ENCODE measurements at regions not wholly inside any gene's neighbourhood (a gene's known extent, or its start where the extent isn't known, plus 50 kb on each side); places are given as distances from the start of the nearest gene placed in this dataset.

- H3K27me3 Mint-ChIP-seq (ENCODE audit: insufficient read depth, low read depth, poor library complexity), result peaks cover 7% of the 10 kb centered on the region
- H3K9me3 Mint-ChIP-seq, result no peaks in the 10 kb centered on the region; the same call in 2 of the 3 replicates
- H3K4me3 ChIP-seq, result no peak overlapping the region
Measured at GRCh38 chr16:59351305-59351903, 617.3 kb upstream of the GOT2 start.

More at GRCh38 chr16:59351305-59351903, 617.3 kb upstream of the GOT2 start:
- no peak overlapping the region for H3K4me2 ChIP-seq
- H3F3A ChIP-seq (replicated peaks; ENCODE audit: low read depth), result no peaks in the 10 kb centered on the region
- no peak for ATAC-seq
- no peak for TF ChIP-seq STAT1 (IDR thresholded peaks at IDR 0.05; ENCODE audit: unreplicated experiment)
- no peak for TF ChIP-seq JUNB (IDR thresholded peaks at IDR 0.05; ENCODE audit: unreplicated experiment)
- no peak for TF ChIP-seq ZNF114 (CRISPR knock-in tag; IDR thresholded peaks at IDR 0.05)
- TF ChIP-seq EZH2 (IDR thresholded peaks at IDR 0.05; ENCODE audit: low read depth, unreplicated experiment), result no peak
- TF ChIP-seq ETS1 (IDR thresholded peaks at IDR 0.05), result no peak
- no peak for TF ChIP-seq REST (IDR thresholded peaks at IDR 0.05; ENCODE audit: unreplicated experiment)
- TF ChIP-seq, protein P1, sequence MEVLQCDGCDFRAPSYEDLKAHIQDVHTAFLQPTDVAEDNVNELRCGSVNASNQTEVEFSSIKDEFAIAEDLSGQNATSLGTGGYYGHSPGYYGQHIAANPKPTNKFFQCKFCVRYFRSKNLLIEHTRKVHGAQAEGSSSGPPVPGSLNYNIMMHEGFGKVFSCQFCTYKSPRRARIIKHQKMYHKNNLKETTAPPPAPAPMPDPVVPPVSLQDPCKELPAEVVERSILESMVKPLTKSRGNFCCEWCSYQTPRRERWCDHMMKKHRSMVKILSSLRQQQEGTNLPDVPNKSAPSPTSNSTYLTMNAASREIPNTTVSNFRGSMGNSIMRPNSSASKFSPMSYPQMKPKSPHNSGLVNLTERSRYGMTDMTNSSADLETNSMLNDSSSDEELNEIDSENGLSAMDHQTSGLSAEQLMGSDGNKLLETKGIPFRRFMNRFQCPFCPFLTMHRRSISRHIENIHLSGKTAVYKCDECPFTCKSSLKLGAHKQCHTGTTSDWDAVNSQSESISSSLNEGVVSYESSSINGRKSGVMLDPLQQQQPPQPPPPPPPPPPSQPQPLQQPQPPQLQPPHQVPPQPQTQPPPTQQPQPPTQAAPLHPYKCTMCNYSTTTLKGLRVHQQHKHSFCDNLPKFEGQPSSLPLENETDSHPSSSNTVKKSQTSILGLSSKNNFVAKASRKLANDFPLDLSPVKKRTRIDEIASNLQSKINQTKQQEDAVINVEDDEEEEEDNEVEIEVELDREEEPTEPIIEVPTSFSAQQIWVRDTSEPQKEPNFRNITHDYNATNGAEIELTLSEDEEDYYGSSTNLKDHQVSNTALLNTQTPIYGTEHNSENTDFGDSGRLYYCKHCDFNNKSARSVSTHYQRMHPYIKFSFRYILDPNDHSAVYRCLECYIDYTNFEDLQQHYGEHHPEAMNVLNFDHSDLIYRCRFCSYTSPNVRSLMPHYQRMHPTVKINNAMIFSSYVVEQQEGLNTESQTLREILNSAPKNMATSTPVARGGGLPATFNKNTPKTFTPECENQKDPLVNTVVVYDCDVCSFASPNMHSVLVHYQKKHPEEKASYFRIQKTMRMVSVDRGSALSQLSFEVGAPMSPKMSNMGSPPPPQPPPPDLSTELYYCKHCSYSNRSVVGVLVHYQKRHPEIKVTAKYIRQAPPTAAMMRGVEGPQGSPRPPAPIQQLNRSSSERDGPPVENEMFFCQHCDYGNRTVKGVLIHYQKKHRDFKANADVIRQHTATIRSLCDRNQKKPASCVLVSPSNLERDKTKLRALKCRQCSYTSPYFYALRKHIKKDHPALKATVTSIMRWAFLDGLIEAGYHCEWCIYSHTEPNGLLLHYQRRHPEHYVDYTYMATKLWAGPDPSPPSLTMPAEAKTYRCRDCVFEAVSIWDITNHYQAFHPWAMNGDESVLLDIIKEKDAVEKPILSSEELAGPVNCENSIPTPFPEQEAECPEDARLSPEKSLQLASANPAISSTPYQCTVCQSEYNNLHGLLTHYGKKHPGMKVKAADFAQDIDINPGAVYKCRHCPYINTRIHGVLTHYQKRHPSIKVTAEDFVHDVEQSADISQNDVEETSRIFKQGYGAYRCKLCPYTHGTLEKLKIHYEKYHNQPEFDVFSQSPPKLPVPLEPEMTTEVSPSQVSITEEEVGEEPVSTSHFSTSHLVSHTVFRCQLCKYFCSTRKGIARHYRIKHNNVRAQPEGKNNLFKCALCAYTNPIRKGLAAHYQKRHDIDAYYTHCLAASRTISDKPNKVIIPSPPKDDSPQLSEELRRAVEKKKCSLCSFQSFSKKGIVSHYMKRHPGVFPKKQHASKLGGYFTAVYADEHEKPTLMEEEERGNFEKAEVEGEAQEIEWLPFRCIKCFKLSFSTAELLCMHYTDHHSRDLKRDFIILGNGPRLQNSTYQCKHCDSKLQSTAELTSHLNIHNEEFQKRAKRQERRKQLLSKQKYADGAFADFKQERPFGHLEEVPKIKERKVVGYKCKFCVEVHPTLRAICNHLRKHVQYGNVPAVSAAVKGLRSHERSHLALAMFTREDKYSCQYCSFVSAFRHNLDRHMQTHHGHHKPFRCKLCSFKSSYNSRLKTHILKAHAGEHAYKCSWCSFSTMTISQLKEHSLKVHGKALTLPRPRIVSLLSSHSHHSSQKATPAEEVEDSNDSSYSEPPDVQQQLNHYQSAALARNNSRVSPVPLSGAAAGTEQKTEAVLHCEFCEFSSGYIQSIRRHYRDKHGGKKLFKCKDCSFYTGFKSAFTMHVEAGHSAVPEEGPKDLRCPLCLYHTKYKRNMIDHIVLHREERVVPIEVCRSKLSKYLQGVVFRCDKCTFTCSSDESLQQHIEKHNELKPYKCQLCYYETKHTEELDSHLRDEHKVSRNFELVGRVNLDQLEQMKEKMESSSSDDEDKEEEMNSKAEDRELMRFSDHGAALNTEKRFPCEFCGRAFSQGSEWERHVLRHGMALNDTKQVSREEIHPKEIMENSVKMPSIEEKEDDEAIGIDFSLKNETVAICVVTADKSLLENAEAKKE (CRISPR knock-in tag; IDR thresholded peaks at IDR 0.05), result no peak
- no peak for TF ChIP-seq NANOG (IDR thresholded peaks at IDR 0.05; ENCODE audit: borderline replicate concordance)
- no peak for TF ChIP-seq POLR2AphosphoS5 (IDR thresholded peaks at IDR 0.05; ENCODE audit: low read depth)
- TF ChIP-seq CREB1 (CRISPR knock-in tag; IDR thresholded peaks at IDR 0.05; ENCODE audit: low read depth), result no peak
- no peak for TF ChIP-seq EZH2phosphoT487 (IDR thresholded peaks at IDR 0.05; ENCODE audit: unreplicated experiment)
- no peak for TF ChIP-seq CTCF (conservative IDR thresholded peaks at IDR 0.05; ENCODE audit: low read depth in 2 of 2)
- no peak for TF ChIP-seq ZNF331 (CRISPR knock-in tag; IDR thresholded peaks at IDR 0.05; ENCODE audit: low read depth)
- no peaks in the 10 kb centered on the region for H4K20me1 ChIP-seq (replicated peaks; ENCODE audit: insufficient read depth)
- no peaks in the 10 kb centered on the region for H3K9me2 ChIP-seq (ENCODE audit: insufficient read depth)
- peaks cover 15% of the 10 kb centered on the region for H3K4me1 Mint-ChIP-seq
- H3K4me3 Mint-ChIP-seq, result no peak overlapping the region
- no peak overlapping the region for H2AFZ ChIP-seq
- no peak overlapping the region for H3K27ac Mint-ChIP-seq
- no peaks in the 10 kb centered on the region for H3K79me2 ChIP-seq (replicated peaks; ENCODE audit: insufficient read depth)
- peaks cover 15% of the 10 kb centered on the region for H3K4me1 ChIP-seq (ENCODE audit: insufficient read depth)
- no peaks in the 10 kb centered on the region for H3K36me3 Mint-ChIP-seq (ENCODE audit: low read depth)
- H3K27ac ChIP-seq (ENCODE audit: low read depth), result no peak overlapping the region
- H3K27me3 ChIP-seq (ENCODE audit: insufficient read depth), result peaks cover 11% of the 10 kb centered on the region; the same call in 1 of the 2 replicates
- H3K36me3 ChIP-seq (ENCODE audit: insufficient read depth), result no peaks in the 10 kb centered on the region
- no peak for DNase-seq (ENCODE audit: low spot score)
